ENCODE measurements at regions not wholly inside any gene's neighbourhood (a gene's known extent, or its start where the extent isn't known, plus 50 kb on each side); places are given as distances from the start of the nearest gene placed in this dataset.

- Histone ChIP-seq H3K4me3 (ENCODE audit: low read depth in 1 of 2, low read length in 2 of 2) (no peak overlapping the region), H3K36me3 (ENCODE audit: control insufficient read depth in 2 of 2, insufficient read depth in 2 of 2, low read length in 1 of 2) (no peaks in the 10 kb centered on the region), H3K4me1 (ENCODE audit: control insufficient read depth in 2 of 2, insufficient read depth in 2 of 2, low read length in 1 of 2) (peaks cover 0 to 3% of the 10 kb centered on the region in 2 donors), H3K27ac (ENCODE audit: low read depth in 2 of 2, low read length in 1 of 2) (peak overlapping the region; percentile 77 to 92), H3K27me3 (ENCODE audit: control insufficient read depth in 1 of 2, insufficient read depth in 2 of 2, low read length in 2 of 2) (no peaks in the 10 kb centered on the region), H3K9me3 (ENCODE audit: control insufficient read depth in 2 of 2, insufficient read depth in 1 of 2, low read depth in 1 of 2, low read length in 1 of 2) (no peaks in the 10 kb centered on the region)
- 94 to 95% methylated on average over 7 of the region's 7 CpGs for WGBS, 2 donors
Measured at GRCh38 chr14:73800970-73801515, 50.6 kb upstream of the PTGR2 start.

GRCh38 chr14:73797543-73798265 is 53.9 kb upstream of the PTGR2 start:
- no peaks in the 10 kb centered on the region for H3K9me3 ChIP-seq (ENCODE audit: control insufficient read depth in 2 of 2, insufficient read depth in 1 of 2, low read depth in 1 of 2, low read length in 1 of 2)
- peak overlapping the region; percentile 16 to 77 for H3K27ac ChIP-seq (ENCODE audit: low read depth in 2 of 2, low read length in 1 of 2)
- no peak overlapping the region for H3K4me3 ChIP-seq (ENCODE audit: low read depth in 1 of 2, low read length in 2 of 2)
- no peaks in the 10 kb centered on the region for H3K36me3 ChIP-seq (ENCODE audit: control insufficient read depth in 2 of 2, insufficient read depth in 2 of 2, low read length in 1 of 2)
- H3K4me1 ChIP-seq (ENCODE audit: control insufficient read depth in 2 of 2, insufficient read depth in 2 of 2, low read length in 1 of 2), result peaks cover 2 to 8% of the 10 kb centered on the region in 2 donors
- no peaks in the 10 kb centered on the region for H3K27me3 ChIP-seq (ENCODE audit: control insufficient read depth in 1 of 2, insufficient read depth in 2 of 2, low read length in 2 of 2)
- WGBS, 2 donors, result 76 to 80% methylated on average over 4 of the region's 4 CpGs

GRCh38 chr14:73796893-73797542 is 54.6 kb upstream of the PTGR2 start:
- H3K4me3 ChIP-seq (ENCODE audit: low read depth in 1 of 2, low read length in 2 of 2), result no peak overlapping the region
- WGBS, 2 donors, result 72 to 79% methylated on average over 4 of the region's 4 CpGs
- H3K4me1 ChIP-seq (ENCODE audit: control insufficient read depth in 2 of 2, insufficient read depth in 2 of 2, low read length in 1 of 2), result peaks cover 2 to 5% of the 10 kb centered on the region in 2 donors
- H3K36me3 ChIP-seq (ENCODE audit: control insufficient read depth in 2 of 2, insufficient read depth in 2 of 2, low read length in 1 of 2), result no peaks in the 10 kb centered on the region
- no peaks in the 10 kb centered on the region for H3K27me3 ChIP-seq (ENCODE audit: control insufficient read depth in 1 of 2, insufficient read depth in 2 of 2, low read length in 2 of 2)
- no peaks in the 10 kb centered on the region for H3K9me3 ChIP-seq (ENCODE audit: control insufficient read depth in 2 of 2, insufficient read depth in 1 of 2, low read depth in 1 of 2, low read length in 1 of 2)
- peak overlapping the region; percentile 16 to 77 for H3K27ac ChIP-seq (ENCODE audit: low read depth in 2 of 2, low read length in 1 of 2)

GRCh38 chr14:73796415-73796814 is 55.2 kb upstream of the PTGR2 start:
- Histone ChIP-seq H3K36me3 (ENCODE audit: control insufficient read depth in 2 of 2, insufficient read depth in 2 of 2, low read length in 1 of 2) (no peaks in the 10 kb centered on the region), H3K4me1 (ENCODE audit: control insufficient read depth in 2 of 2, insufficient read depth in 2 of 2, low read length in 1 of 2) (peaks cover 2 to 5% of the 10 kb centered on the region in 2 donors), H3K9me3 (ENCODE audit: control insufficient read depth in 2 of 2, insufficient read depth in 1 of 2, low read depth in 1 of 2, low read length in 1 of 2) (no peaks in the 10 kb centered on the region), H3K27me3 (ENCODE audit: control insufficient read depth in 1 of 2, insufficient read depth in 2 of 2, low read length in 2 of 2) (no peaks in the 10 kb centered on the region), H3K27ac (ENCODE audit: low read depth in 2 of 2, low read length in 1 of 2) (no peak overlapping the region), H3K4me3 (ENCODE audit: low read depth in 1 of 2, low read length in 2 of 2) (no peak overlapping the region)
- 87 to 91% methylated on average over 2 of the region's 2 CpGs for WGBS, 2 donors

- no peaks in the 10 kb centered on the region for H3K27me3 ChIP-seq (ENCODE audit: control insufficient read depth in 1 of 2, insufficient read depth in 2 of 2, low read length in 2 of 2)
- peak overlapping the region in 1 of 2 donors; percentile 36 for H3K27ac ChIP-seq (ENCODE audit: low read depth in 2 of 2, low read length in 1 of 2)
- H3K4me1 ChIP-seq (ENCODE audit: control insufficient read depth in 2 of 2, insufficient read depth in 2 of 2, low read length in 1 of 2), result peaks cover 2 to 5% of the 10 kb centered on the region in 2 donors
- 89 to 100% methylated on average over 1 of the region's 1 CpG for WGBS, 2 donors
- no peaks in the 10 kb centered on the region for H3K9me3 ChIP-seq (ENCODE audit: control insufficient read depth in 2 of 2, insufficient read depth in 1 of 2, low read depth in 1 of 2, low read length in 1 of 2)
- H3K36me3 ChIP-seq (ENCODE audit: control insufficient read depth in 2 of 2, insufficient read depth in 2 of 2, low read length in 1 of 2), result no peaks in the 10 kb centered on the region
- no peak overlapping the region for H3K4me3 ChIP-seq (ENCODE audit: low read depth in 1 of 2, low read length in 2 of 2)
Measured at GRCh38 chr14:73795974-73796373, 55.7 kb upstream of the PTGR2 start.

- Histone ChIP-seq H3K27ac (ENCODE audit: low read depth in 2 of 2, low read length in 1 of 2) (peak overlapping the region; percentile 55 to 92), H3K9me3 (ENCODE audit: control insufficient read depth in 2 of 2, insufficient read depth in 1 of 2, low read depth in 1 of 2, low read length in 1 of 2) (no peaks in the 10 kb centered on the region), H3K4me1 (ENCODE audit: control insufficient read depth in 2 of 2, insufficient read depth in 2 of 2, low read length in 1 of 2) (peaks cover 2 to 5% of the 10 kb centered on the region in 2 donors), H3K36me3 (ENCODE audit: control insufficient read depth in 2 of 2, insufficient read depth in 2 of 2, low read length in 1 of 2) (no peaks in the 10 kb centered on the region), H3K4me3 (ENCODE audit: low read depth in 1 of 2, low read length in 2 of 2) (no peak overlapping the region), H3K27me3 (ENCODE audit: control insufficient read depth in 1 of 2, insufficient read depth in 2 of 2, low read length in 2 of 2) (no peaks in the 10 kb centered on the region)
- WGBS, 2 donors, result 90 to 97% methylated on average over 3 of the region's 3 CpGs
Measured at GRCh38 chr14:73795466-73795865, 56.2 kb upstream of the PTGR2 start.

- Histone ChIP-seq H3K27me3 (ENCODE audit: control insufficient read depth in 1 of 2, insufficient read depth in 2 of 2, low read length in 2 of 2) (no peaks in the 10 kb centered on the region), H3K36me3 (ENCODE audit: control insufficient read depth in 2 of 2, insufficient read depth in 2 of 2, low read length in 1 of 2) (no peaks in the 10 kb centered on the region), H3K4me3 (ENCODE audit: low read depth in 1 of 2, low read length in 2 of 2) (no peak overlapping the region), H3K9me3 (ENCODE audit: control insufficient read depth in 2 of 2, insufficient read depth in 1 of 2, low read depth in 1 of 2, low read length in 1 of 2) (no peaks in the 10 kb centered on the region), H3K4me1 (ENCODE audit: control insufficient read depth in 2 of 2, insufficient read depth in 2 of 2, low read length in 1 of 2) (peaks cover 2 to 5% of the 10 kb centered on the region in 2 donors), H3K27ac (ENCODE audit: low read depth in 2 of 2, low read length in 1 of 2) (peak overlapping the region; percentile 5 to 64)
- 87 to 89% methylated on average over 1 of the region's 1 CpG for whole genome bisulfite sequencing, 2 donors
Measured at GRCh38 chr14:73794146-73794545, 57.5 kb upstream of the PTGR2 start.

- no peak overlapping the region for H3K27ac ChIP-seq (ENCODE audit: low read depth in 2 of 2, low read length in 1 of 2)
Measured at GRCh38 chr14:73792481-73792880, 59.1 kb upstream of the PTGR2 start.

GRCh38 chr14:73789989-73790581 is 61.5 kb upstream of the PTGR2 start:
- Histone ChIP-seq H3K4me3 (ENCODE audit: low read depth in 1 of 2, low read length in 2 of 2) (no peak overlapping the region), H3K27ac (ENCODE audit: low read depth in 2 of 2, low read length in 1 of 2) (peak overlapping the region; percentile 83 to 91), H3K9me3 (ENCODE audit: control insufficient read depth in 2 of 2, insufficient read depth in 1 of 2, low read depth in 1 of 2, low read length in 1 of 2) (no peaks in the 10 kb centered on the region), H3K27me3 (ENCODE audit: control insufficient read depth in 1 of 2, insufficient read depth in 2 of 2, low read length in 2 of 2) (no peaks in the 10 kb centered on the region), H3K36me3 (ENCODE audit: control insufficient read depth in 2 of 2, insufficient read depth in 2 of 2, low read length in 1 of 2) (no peaks in the 10 kb centered on the region), H3K4me1 (ENCODE audit: control insufficient read depth in 2 of 2, insufficient read depth in 2 of 2, low read length in 1 of 2) (peaks cover 2 to 8% of the 10 kb centered on the region in 2 donors)
- 42 to 54% methylated on average over 10 of the region's 10 CpGs for WGBS, 2 donors

More at GRCh38 chr14:73792481-73792880, 59.1 kb upstream of the PTGR2 start:
- no peaks in the 10 kb centered on the region for H3K36me3 ChIP-seq (ENCODE audit: control insufficient read depth in 2 of 2, insufficient read depth in 2 of 2, low read length in 1 of 2)
- no peaks in the 10 kb centered on the region for H3K27me3 ChIP-seq (ENCODE audit: control insufficient read depth in 1 of 2, insufficient read depth in 2 of 2, low read length in 2 of 2)
- H3K4me1 ChIP-seq (ENCODE audit: control insufficient read depth in 2 of 2, insufficient read depth in 2 of 2, low read length in 1 of 2), result peaks cover 2 to 5% of the 10 kb centered on the region in 2 donors
- no peak overlapping the region for H3K4me3 ChIP-seq (ENCODE audit: low read depth in 1 of 2, low read length in 2 of 2)
- no peaks in the 10 kb centered on the region for H3K9me3 ChIP-seq (ENCODE audit: control insufficient read depth in 2 of 2, insufficient read depth in 1 of 2, low read depth in 1 of 2, low read length in 1 of 2)
- 93 to 95% methylated on average over 4 of the region's 4 CpGs for WGBS, 2 donors

Measured in esophagus (tissue), 2 donors.